AG10803 (cell line): ENCODE measurements at regions not wholly inside any gene's neighbourhood (a gene's known extent, or its start where the extent isn't known, plus 50 kb on each side); places are given as distances from the start of the nearest gene placed in this dataset.
"Not testable (repeated sequence)": the region's sequence is repeated elsewhere in the genome, so short reads cannot be mapped to it uniquely, and the experiment has no call there.

ENCODE experiments used
- DNase-seq: peaks from one replicate; pipeline ENCODE4 v3.0.0; 2010; ENCODE audit warnings: low read depth
- H3K4me3 ChIP-seq: 2 replicates; pipeline ENCODE4 v1.5.1; 2011; ENCODE audit warnings: mild to moderate bottlenecking, low read length, control low read depth
- TF ChIP-seq, protein P1 (sequence below): conservative IDR thresholded peaks from 2 replicates; pipeline ENCODE4 v1.5.1; 2011; ENCODE audit warnings: mild to moderate bottlenecking, low read length, control low read depth, inconsistent platforms

DNA sequence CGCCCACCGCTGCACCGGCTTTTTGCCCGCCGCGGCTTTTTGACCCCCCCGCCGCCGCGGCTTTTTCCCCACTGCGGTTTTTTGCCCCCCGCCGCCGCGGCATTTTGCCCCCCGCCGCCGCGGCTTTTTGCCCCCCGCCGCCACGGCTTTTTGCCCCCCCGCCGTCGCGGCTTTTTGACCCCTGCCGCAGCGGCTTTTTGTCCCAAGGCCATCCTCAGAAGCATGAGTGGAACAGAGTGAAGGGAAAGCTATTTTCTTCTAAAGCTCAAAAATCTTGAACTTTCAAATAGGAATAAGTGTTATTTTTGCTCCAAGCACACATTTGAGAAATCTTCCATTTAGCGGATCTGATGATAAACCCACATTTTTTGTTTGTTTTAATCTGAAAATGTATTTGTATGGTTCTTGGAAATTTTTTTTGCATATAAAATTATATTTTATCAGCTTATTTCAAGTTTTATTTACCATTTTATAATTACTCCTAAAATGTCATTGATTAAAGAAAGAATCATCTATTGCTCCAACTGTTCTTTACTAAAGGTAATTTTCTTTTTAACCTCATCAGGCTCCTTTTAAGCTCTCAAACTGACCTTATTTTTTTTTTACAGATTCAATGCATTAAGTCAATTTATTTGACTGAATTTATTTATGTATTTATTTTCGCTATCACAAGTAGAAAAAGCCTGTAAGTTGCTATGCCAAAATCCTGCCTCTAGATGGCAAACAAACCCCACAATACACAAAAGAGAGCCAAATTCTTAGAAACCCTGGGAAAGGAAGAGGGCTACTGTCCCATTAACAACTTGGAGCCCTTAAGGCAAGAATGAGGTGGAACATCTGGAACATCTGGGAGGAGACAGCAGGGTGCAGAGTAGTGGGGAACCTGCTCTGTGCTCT, 460.3 kb downstream of the ZNF33B start:
- H3K4me3 ChIP-seq, result not testable (repeated sequence)
- TF ChIP-seq, protein P1, sequence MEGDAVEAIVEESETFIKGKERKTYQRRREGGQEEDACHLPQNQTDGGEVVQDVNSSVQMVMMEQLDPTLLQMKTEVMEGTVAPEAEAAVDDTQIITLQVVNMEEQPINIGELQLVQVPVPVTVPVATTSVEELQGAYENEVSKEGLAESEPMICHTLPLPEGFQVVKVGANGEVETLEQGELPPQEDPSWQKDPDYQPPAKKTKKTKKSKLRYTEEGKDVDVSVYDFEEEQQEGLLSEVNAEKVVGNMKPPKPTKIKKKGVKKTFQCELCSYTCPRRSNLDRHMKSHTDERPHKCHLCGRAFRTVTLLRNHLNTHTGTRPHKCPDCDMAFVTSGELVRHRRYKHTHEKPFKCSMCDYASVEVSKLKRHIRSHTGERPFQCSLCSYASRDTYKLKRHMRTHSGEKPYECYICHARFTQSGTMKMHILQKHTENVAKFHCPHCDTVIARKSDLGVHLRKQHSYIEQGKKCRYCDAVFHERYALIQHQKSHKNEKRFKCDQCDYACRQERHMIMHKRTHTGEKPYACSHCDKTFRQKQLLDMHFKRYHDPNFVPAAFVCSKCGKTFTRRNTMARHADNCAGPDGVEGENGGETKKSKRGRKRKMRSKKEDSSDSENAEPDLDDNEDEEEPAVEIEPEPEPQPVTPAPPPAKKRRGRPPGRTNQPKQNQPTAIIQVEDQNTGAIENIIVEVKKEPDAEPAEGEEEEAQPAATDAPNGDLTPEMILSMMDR, result peak; percentile 49
- peak; percentile 40 for DNase-seq

DNA sequence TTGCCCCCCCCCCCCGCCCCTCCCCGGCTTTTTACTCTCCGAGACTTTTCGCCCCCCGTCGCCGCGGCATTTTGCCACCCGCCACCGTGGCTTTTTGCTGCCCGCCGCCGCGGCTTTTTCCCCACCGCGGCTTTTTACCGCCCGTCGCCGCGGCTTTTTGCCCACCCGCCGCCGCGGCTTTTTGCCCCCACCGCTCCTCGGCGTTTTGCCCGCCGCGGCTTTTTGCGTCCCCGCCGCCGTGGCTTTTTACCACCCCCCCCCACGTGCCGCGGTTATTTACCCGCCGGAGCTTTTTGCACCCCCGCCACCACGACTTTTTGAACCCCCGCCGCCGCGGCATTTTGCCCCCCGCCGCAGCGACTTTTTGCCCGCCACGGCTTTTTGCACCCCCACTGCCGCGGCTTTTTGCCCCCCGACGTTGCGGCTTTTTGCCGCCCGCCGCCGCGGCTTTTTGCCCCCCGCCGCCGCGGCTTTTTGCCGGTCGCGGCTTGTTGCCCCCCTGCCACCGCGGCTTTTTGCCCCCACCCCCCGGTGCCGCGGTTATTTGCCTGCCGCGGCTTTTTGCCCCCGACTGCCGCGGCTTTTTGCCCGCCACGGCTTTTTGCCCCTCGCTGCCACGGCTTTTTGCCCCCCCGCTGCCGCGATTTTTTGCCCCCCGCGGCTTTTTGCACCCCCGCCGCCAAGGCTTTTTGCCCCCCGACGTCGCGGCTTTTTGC, 461.1 kb downstream of the ZNF33B start:
- no peak overlapping the region for H3K4me3 ChIP-seq
- TF ChIP-seq, protein P1, result no peak
- no peak for DNase-seq

DNA sequence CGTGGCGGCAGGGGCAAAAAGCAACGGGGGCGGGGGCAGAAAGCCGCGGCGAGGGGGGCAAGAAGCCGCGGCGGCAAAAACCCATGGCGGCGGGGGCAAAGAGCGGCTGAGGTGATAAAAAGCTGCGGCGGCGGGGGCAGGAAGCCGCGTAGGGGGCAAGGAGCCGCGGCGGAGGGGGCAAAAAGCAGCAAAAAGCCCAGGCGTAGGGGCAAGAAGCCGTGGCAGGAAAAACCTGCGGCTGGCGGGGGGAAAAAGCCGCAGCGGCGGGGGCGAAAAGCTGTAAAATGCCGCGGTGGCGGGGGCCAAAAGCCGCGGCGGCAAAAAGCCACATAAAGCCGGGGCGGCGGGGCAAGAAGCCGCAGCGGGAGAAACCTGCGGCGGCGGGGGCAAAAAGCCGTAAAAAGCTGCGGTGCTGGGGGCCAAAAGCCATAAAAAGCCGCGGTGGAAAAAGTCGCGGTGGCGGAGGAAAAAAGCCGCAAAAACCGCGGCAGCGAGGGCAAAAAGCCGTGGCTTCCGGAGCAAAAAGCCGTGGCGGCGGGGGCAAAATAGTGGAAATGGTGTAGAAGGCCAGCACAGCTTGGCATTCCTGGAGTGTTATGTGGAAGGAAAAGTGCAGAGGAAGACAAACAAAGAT, 487.8 kb downstream of the ZNF33B start:
- DNase-seq, result no peak
- H3K4me3 ChIP-seq, result no peak overlapping the region
- TF ChIP-seq, protein P1, result no peak

DNA sequence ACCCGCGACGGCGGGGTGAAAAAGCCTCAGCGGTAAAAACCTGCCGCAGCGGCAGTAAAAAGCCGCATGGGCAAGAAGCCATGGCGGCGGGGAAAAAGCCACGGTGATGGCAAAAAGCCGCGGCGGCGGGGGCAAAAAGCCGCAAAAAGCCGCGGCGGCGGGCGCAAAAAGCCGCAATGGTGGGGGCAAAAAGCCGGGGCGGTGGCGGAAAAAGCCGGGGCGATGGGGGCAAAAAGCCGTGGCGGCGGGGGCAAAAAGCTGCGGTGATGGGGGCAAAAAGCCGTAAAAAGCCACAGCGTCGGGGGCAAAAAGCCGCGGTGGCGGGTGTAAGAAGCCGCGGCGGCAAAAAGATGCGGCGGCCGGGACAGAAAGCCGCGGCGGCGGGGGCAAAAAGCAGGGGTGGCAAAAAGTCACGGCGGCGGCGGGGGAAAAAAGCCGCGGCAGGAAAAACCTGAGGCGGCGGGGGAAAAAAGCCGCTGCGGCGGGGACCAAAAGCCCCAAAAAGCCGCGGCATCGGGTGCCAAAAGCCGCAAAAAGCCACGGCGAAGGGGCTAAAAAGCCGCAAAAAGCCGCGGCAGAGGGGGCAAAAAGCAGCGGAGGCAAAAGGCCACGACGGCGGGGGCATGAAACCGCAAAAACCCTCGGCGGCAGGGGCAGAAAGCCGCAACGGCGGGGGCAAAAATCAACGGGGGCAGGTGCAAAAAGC, 488.5 kb downstream of the ZNF33B start:
- no peak for DNase-seq
- H3K4me3 ChIP-seq, result no peak overlapping the region
- TF ChIP-seq, protein P1, result no peak

DNA sequence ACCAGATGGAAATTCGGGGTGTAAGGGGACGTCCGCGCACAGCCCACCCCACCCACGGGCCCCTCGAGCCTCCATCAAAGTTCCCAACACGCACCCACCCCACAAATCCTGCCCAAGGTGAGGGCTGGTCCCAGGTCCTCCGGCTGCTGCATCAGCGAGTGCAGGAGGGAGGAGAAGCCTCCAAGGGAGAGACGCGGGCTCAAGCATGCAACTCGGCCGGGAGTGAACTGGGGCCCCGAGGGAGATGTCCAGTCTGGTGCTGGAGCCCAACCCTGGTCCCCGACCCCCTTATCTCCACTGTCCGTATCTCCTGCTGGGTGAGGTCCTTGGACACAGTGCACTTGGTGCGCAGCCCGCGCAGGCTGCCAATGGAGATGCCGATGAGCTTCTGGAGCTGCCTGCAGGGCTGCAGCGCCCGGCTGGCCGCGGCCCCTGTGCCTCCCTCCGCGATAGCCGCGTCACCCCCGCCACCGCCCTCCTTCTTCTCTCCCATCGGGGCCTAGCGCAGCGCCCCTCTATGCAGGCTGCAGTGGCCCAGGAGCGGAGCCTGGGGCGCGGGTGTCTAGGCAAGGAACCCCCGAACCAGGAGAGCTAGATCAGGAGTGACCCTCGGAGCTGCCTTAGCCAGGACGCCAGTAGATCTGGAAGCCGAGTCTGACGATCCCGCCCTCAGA, 489.2 kb downstream of the ZNF33B start:
- TF ChIP-seq, protein P1, result no peak
- no peak overlapping the region for H3K4me3 ChIP-seq
- DNase-seq, result peak; percentile 8

DNA sequence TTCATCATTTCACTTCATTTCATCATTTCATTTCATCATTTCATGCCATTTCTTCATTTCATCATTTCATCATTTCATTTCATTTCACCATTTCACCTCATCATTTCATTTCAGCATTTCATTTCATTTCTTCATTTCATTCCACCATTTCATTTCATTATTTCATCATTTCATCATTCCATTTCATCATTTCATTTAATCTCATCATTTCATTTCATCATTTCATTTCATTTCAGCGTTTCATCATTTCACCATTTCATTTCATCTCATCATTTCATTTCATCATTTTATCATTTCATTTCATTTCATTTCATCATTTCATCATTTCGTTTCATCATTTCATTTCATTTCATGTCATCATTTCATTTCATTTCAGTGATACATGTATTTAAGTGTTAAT, 492.2 kb downstream of the ZNF33B start:
- DNase-seq, H3K4me3 ChIP-seq: not testable (repeated sequence)

DNA sequence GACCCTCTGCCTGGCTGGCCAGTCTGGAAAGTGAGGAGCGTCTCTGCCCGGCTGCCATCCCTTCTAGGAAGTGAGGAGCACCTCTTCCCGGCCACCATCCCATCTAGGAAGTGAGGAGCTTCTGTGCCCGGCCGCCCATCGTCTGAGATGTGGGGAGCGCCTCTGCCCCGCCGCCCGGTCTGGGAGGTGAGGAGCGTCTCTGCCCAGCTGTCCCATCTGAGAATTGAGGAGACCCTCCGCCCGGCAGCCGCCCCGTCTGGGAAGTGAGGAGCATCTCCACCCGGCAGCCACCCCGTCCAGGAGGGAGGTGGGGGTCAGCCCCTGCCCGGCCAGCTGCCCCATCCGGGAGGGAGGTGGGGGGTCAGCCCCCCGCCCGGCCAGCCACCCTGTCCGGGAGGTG, 500.3 kb downstream of the ZNF33B start:
- DNase-seq, H3K4me3 ChIP-seq: not testable (repeated sequence)
